Frontal cortex (tissue), 3 donors: ENCODE measurements at regions not wholly inside any gene's neighbourhood (a gene's known extent, or its start where the extent isn't known, plus 50 kb on each side); places are given as distances from the start of the nearest gene placed in this dataset.

Source experiments
- DNase-seq, 2 donors: peaks; one replicate each; pipeline ENCODE4 v3.0.0; 2012; ENCODE audit warnings: low spot score in 2 of 2
- FAIRE-seq: peaks from 2 replicates; lab custom pipeline; 2012; peaks lifted over from hg19 to GRCh38; lab: Jason Lieb, UNC
- donor health status: control.
- donor health status: control.
- donor health status: control.

DNA sequence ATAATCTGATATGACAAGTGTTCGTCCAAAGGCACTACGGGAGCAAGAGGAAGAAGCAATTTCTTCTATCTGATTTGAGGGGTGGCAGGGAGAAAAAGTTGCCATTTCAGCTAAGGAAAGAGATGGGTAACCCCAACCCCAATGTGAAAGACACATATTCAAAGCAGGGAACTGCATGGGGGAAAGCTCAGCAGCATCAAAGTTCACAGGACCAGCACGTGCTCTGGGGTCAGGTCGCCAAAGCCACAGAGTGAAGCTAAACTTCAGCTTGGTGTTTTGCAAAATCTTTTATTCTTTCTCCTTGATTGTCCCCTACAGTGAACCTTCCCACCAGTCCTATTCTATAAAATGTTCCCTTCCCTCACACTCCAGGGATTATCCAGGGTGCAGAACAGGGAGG lies 112.8 kb upstream of the PPP2R2D start:
- DNase-seq (no peak), FAIRE-seq (no peak)

DNA sequence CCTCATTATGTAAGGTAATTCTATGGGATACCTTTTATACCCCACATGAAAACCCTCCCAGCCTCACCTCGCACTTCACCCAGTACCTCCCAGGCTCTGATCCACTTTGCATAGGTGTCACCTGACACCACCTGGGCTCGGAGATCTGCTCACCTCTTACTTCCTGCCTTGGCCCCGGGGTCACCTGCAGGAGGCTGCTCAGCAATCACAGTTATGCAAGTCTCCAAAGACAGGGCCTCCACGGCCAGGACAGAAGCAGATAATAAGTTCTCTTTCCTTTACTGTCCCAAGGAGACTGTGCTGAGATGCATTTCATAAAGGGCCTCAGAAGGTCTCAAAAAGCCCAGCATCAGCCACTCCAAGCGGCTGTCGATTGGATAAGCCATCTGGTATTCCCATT lies 112.4 kb upstream of the PPP2R2D start:
- no peak for FAIRE-seq
- DNase-seq: no peak

- no peak for FAIRE-seq
- no peak for DNase-seq
These were observed 111.3 kb upstream of the PPP2R2D start for GRCh38 chr10:131789516-131789915.

GRCh38 chr10:131790021-131790420 lies 110.8 kb upstream of the PPP2R2D start:
- DNase-seq (no peak), FAIRE-seq (no peak)

DNA sequence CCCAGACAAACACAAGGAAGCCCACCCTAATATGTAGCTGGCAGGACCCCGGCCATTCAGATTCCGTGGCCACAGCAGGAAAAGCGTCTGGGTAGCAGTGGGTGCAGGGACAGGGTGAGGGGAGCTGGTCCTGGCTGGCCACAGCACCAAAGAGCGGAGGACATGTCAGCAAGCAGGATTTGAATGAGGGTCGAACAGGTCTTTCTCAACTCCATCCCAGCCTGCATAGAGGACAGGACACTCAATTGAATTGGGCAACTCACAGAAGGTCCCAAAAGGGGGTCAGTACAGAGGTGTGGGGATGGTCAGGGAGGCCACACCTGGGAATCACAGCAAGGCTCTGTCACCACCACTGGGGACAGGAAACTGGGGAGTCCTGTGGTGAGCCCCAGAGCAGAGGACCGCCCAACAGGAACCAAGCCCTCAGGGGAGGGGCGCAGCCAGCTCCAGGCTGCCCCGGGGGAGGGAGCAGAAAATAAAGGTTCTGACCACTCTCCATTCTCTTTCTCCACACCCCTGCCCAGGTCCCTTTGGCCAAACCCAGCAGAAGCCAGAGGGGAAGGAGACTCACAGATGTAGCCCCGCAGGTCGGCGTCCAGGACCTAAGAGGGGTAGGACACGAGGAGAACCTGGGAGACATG lies 108.7 kb upstream of the PPP2R2D start:
- no peak for FAIRE-seq
- DNase-seq: no peak

GRCh38 chr10:131792809-131793208 lies 108.0 kb upstream of the PPP2R2D start:
- DNase-seq (no peak), FAIRE-seq (no peak)

DNA sequence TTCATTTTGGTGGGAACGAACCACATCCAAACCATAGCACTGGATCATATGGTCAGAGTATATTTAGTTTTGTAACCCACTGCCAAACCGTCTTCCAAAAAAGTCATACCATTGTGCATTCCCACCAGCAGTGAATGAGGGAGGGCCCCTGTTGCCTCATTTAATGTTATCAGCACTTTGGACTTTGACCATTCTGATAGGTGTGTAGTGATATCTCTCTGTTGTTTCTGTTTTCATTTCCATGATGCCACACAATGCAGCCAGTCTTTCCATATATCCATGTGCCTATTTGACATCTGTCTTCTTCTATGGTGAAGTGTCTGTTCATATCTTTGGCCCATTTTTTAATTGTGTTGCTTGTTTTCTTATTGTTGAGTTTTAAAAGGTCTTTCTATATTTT lies 105.0 kb upstream of the PPP2R2D start:
- no peak for FAIRE-seq
- DNase-seq: no peak

- no peak for DNase-seq
- FAIRE-seq: no peak
These were observed 103.2 kb upstream of the PPP2R2D start for GRCh38 chr10:131797626-131798025.

GRCh38 chr10:131799429-131799828 lies 101.4 kb upstream of the PPP2R2D start:
- no peak for DNase-seq
- FAIRE-seq: no peak

GRCh38 chr10:131802156-131802915 lies 98.5 kb upstream of the PPP2R2D start:
- DNase-seq (no peak), FAIRE-seq (no peak)

DNA sequence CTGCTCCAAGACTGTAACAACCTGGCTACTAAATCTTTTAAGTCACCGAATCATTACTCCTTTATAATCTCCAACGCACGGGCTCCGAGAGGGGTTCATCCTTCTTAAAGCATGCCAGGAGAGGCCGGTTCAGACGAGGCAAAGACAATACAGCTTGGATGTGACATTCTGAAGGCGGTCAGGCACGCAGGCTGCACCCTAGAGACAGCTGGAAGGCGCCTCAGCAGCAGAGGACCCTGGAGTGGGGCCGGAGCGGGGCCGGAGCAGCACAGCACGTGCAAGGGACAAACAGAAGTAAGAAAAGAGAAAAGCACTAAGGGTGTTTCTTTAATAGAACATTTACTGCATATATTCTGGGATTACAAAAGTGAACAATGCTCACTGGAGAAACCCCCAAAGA lies 97.8 kb upstream of the PPP2R2D start:
- DNase-seq (no peak), FAIRE-seq (no peak)

- DNase-seq (no peak), FAIRE-seq (no peak)
These were observed 96.9 kb upstream of the PPP2R2D start for GRCh38 chr10:131803860-131804425.

DNA sequence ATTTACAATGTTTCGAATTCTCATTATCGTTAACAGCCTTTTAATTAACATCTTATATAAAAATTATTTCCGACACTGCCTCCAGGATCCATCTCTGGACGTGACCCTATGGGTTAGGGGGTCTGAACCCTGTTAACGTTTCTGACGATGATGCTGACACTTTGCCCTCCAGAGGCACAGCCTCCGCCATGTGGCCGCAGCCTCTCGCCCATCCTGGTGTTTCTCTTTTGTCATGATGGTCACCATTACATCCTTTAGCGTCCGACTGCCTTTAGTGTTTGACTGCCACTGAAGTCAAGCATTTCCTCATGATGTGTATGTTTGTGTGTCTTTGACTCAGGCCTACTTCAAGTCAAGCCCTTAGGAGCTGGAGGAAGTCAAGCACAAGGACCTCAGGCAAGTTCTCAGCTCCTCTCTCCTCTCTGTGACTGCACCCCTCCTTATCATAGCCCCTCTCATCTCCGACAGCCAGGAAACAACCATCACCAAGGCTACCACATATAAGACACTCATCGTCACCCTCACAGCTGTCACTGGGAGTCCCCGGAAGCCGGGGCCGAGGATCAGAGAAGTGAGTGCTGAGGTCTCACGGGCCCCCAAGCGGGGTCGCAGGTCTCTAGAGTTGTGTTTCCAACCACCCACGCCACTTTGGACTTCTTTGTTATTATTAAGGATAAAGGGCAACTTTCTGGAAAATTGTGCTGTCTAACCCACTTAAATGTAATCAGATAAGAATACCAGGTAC lies 96.1 kb upstream of the PPP2R2D start:
- FAIRE-seq: no peak
- no peak for DNase-seq

- no peak for FAIRE-seq
- DNase-seq: no peak
These were observed 95.1 kb upstream of the PPP2R2D start for GRCh38 chr10:131805696-131806095.

DNA sequence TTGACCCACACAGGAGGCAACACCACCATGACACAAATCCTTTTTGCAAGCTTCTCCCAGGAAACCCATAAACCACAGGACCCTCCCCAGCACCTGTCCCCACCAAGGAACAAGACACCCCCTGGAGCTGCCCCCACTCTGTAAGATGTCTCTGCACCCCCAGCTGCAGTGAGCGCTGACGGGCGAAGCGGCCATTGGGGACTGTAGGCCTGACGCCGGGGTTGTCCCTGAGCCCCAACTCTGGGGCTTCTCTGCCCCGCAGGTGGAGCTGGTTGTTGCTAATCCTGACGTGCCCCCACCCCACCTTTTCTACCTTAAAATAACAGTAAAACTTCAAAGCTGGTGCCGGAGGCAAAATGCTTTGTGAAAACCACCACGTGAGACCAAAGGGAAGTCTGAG lies 94.7 kb upstream of the PPP2R2D start:
- DNase-seq (no peak), FAIRE-seq (no peak)

- DNase-seq (no peak), FAIRE-seq (no peak)
These were observed 94.0 kb upstream of the PPP2R2D start for GRCh38 chr10:131806646-131807317.

DNA sequence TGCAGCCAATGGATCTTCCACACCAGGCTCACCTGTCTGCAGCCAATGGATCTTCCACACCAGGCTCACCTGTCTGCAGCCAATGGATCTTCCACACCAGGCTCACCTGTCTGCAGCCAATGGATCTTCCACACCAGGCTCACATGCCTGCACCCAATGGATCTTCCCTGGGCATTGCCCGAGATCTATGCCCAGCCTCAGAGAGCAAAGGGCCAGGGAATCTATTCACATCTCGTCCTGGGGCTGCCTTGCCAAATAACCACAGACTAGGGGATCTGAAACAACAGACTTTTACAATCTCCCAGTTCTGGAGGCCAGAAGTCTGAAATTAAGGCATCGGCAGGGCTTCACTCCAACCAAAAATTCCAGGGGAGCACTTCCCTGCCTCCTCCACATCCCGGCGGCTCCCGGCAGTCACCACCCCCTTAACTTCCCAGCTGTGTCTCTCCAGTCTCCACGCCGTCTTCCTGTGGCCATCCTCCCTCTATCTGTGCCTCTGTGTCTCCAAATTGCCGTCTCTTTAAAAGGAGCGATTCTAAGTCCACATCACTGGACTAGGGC lies 92.4 kb upstream of the PPP2R2D start:
- DNase-seq (no peak), FAIRE-seq (no peak)

- no peak for DNase-seq
- no peak for FAIRE-seq
These were observed 90.6 kb upstream of the PPP2R2D start for GRCh38 chr10:131810036-131810804.
